ENCODE measurements at regions not wholly inside any gene's neighbourhood (a gene's known extent, or its start where the extent isn't known, plus 50 kb on each side); places are given as distances from the start of the nearest gene placed in this dataset.
"Not testable (repeated sequence)": the region's sequence is repeated elsewhere in the genome, so short reads cannot be mapped to it uniquely, and the experiment has no call there.

- Mint-ChIP-seq H3K9me3 (no peaks in the 10 kb centered on the region), H3K27me3 (peaks cover 7% of the 10 kb centered on the region), H3K27ac (no peak overlapping the region), H3K4me1 (ENCODE audit: low read depth) (no peaks in the 10 kb centered on the region), H3K4me3 (no peak overlapping the region), H3K36me3 (ENCODE audit: low read depth) (no peaks in the 10 kb centered on the region)
Observed at GRCh38 chr16:17564856-17565255, 94.1 kb upstream of the XYLT1 start.

DNA sequence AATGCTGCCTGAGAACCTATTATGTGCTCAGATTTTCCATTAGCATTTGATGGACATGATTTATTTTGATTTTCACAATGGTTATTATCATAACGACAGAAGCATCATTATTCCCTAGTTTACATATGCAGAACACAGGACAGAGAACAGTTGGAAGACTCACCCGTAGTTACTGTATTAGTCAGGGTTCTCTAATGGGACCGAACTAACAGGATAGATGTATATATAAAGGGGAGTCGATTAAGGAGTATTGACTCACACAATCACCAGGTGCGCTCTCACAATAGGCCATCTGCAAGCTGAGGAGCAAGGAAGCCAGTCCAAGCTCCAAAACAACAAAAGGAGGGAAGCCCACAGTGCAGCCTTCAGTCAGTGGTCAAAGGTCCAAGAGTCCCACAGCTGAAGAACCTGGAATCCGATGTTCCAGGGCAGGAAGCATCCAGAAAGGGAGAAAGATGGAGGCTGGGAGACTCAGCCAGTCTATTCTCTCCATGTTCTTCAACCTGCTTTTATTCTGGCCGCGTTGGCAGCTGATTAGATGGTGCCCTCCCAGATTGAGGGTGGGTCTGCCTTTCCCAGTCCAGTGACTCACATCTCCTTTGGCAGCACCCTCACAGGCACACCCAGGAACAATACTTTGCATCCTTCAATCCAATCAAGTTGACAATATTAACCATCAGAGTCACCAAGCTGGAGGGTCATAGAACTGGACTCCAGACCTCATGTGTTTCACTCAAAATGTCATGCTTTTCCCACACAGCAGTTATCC, 92.7 kb upstream of the XYLT1 start:
- Mint-ChIP-seq H3K36me3 (ENCODE audit: low read depth) (no peaks in the 10 kb centered on the region), H3K27ac (no peak overlapping the region), H3K27me3 (peaks cover 7% of the 10 kb centered on the region), H3K4me1 (ENCODE audit: low read depth) (no peaks in the 10 kb centered on the region), H3K4me3 (no peak overlapping the region), H3K9me3 (no peaks in the 10 kb centered on the region)

DNA sequence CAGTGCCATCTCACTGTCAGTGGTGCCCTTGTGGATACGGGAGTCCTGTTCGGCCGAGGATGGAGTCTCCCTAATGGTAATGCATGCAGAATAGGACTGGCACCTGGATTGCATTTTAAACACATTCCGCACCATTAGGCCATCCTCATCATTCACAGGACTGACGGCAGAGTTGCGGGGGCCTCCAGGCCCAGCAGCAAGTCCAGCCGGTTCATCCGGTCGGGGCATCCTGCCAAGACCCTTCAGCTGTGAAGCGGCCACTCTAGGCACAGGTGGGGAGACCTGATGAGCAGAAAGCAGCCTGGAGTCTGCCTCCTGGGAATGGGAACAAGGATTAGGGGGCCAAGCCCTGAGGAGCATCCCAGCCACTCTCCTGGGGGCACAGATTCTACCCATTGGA, 90.3 kb upstream of the XYLT1 start:
- Mint-ChIP-seq H3K27ac (no peak overlapping the region), H3K4me3 (no peak overlapping the region), H3K36me3 (ENCODE audit: low read depth) (no peaks in the 10 kb centered on the region), H3K4me1 (ENCODE audit: low read depth) (no peaks in the 10 kb centered on the region), H3K9me3 (no peaks in the 10 kb centered on the region), H3K27me3 (peaks cover 8% of the 10 kb centered on the region)

GRCh38 chr16:17560548-17560947, 89.8 kb upstream of the XYLT1 start:
- Mint-ChIP-seq H3K36me3 (ENCODE audit: low read depth) (no peaks in the 10 kb centered on the region), H3K4me3 (no peak overlapping the region), H3K27me3 (peaks cover 8% of the 10 kb centered on the region), H3K27ac (no peak overlapping the region), H3K4me1 (ENCODE audit: low read depth) (no peaks in the 10 kb centered on the region), H3K9me3 (no peaks in the 10 kb centered on the region)

DNA sequence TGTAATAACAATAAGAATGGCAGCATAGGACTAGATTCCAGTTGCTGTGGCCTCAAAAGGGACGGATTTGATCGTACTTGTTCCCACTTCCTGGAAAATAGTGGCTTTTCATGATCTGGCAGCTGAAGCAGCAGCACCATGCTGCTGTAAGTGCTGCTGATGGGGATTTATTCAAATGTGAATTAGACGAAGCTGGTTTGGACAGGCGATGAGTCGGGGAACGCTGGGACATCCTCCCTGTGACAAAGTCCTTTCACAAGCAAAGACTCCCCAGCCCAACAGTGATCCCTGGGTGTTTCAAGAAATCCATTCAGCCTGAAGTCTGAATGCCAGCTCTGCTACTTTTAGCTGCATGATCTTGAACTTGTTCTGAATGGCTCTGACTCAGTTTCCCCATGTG, 88.6 kb upstream of the XYLT1 start:
- Mint-ChIP-seq H3K4me3 (no peak overlapping the region), H3K4me1 (ENCODE audit: low read depth) (peaks cover 3% of the 10 kb centered on the region), H3K9me3 (no peaks in the 10 kb centered on the region), H3K27me3 (peaks cover 10% of the 10 kb centered on the region), H3K27ac (no peak overlapping the region), H3K36me3 (ENCODE audit: low read depth) (no peaks in the 10 kb centered on the region)

- Mint-ChIP-seq H3K9me3 (no peaks in the 10 kb centered on the region), H3K36me3 (ENCODE audit: low read depth) (no peaks in the 10 kb centered on the region), H3K27ac (no peak overlapping the region), H3K4me3 (no peak overlapping the region), H3K4me1 (ENCODE audit: low read depth) (peaks cover 3% of the 10 kb centered on the region), H3K27me3 (peaks cover 13% of the 10 kb centered on the region)
Observed at GRCh38 chr16:17557949-17558348, 87.2 kb upstream of the XYLT1 start.

DNA sequence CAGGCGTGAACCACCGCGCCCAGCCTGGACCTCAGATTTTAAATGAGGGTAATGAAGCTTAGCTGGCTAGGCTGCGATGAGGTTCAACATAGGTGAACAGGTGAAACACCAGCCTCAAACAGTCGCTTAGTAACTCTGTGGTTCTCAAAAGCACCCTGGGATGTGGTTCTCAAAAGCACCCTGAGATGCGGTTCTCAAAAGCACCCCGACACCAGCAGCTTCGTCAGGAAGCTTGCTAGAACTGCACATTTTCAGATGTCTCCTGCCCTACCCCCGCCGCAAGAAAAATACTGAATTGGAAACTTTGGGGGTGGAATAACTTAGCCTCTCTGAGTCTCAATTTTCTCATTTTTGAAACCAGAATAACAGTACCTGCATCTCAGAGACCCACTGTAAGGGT, 86.7 kb upstream of the XYLT1 start:
- Mint-ChIP-seq H3K9me3 (no peaks in the 10 kb centered on the region), H3K36me3 (ENCODE audit: low read depth) (no peaks in the 10 kb centered on the region), H3K27ac (no peak overlapping the region), H3K4me3 (no peak overlapping the region), H3K4me1 (ENCODE audit: low read depth) (peaks cover 3% of the 10 kb centered on the region), H3K27me3 (peaks cover 13% of the 10 kb centered on the region)

DNA sequence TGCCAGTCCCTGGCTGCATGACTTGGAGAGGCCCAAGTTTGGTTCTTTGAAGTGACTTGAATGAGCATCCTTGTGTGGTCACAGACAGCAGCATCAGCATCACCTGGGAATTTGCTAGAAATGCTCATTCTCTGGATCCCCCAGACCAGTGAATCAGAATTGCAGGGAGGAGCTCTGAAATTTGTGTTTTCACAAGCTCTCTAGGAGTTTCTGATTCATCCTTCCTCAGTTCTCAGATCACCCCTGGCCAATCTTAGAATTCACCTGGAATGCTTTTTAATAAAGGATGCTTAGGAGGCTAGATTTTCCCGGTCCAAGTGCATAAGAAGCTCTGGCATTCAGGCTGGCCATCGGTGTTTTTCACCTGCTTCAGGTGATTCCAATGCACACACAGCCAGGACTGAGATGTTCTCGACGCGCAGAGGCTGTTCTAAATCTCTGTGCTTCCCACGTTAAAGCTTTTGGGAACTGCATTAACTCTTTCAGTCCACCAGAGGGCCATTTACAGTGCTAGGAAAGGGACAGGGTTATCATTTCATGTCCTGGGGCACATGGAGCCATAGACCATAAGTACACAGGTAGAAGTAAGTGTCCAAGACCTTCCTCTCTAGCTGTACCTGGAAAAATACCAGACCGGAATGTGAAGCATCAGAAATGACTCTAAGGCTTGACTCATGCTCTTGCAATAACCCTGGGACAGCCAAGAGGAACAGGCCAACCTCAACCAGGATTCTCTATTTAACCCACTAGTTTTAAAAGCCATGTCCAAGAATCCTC, 85.7 kb upstream of the XYLT1 start:
- Mint-ChIP-seq H3K36me3 (ENCODE audit: low read depth) (no peaks in the 10 kb centered on the region), H3K9me3 (no peaks in the 10 kb centered on the region), H3K27ac (no peak overlapping the region), H3K4me3 (no peak overlapping the region), H3K27me3 (peaks cover 10% of the 10 kb centered on the region), H3K4me1 (ENCODE audit: low read depth) (peaks cover 4% of the 10 kb centered on the region)

GRCh38 chr16:17555176-17555575, 84.4 kb upstream of the XYLT1 start:
- Mint-ChIP-seq H3K4me3 (no peak overlapping the region), H3K27me3 (peaks cover 10% of the 10 kb centered on the region), H3K9me3 (no peaks in the 10 kb centered on the region), H3K4me1 (ENCODE audit: low read depth) (peaks cover 7% of the 10 kb centered on the region), H3K27ac (no peak overlapping the region), H3K36me3 (ENCODE audit: low read depth) (no peaks in the 10 kb centered on the region)

- H3K27ac Mint-ChIP-seq = no peak overlapping the region
- H3K36me3 Mint-ChIP-seq (ENCODE audit: low read depth) = no peaks in the 10 kb centered on the region
- H3K4me1 Mint-ChIP-seq (ENCODE audit: low read depth) = peaks cover 7% of the 10 kb centered on the region
- H3K4me3 Mint-ChIP-seq = no peak overlapping the region
- H3K27me3 Mint-ChIP-seq = peaks cover 5% of the 10 kb centered on the region
- H3K9me3 Mint-ChIP-seq = no peaks in the 10 kb centered on the region
Observed at GRCh38 chr16:17552351-17552750, 81.6 kb upstream of the XYLT1 start.

DNA sequence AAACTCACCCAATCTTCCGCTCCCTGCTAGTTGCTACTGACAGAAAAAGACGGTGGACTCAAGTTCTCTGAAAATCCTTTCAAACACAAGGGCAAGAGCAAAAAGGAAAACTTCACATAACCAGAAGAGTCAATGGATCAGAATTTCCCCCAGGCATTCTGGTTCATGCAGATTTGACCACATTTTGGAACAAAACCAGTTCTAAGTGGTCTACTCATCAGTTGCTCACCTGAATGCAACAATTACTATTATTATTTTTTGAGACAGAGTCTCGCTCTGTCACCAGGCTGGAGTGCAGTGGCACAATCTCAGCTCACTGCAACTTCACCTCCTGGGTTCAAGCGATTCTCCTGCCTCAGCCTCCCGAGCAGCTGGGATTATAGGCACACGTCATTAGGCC, 80.9 kb upstream of the XYLT1 start:
- not testable (repeated sequence) for H3K4me1 Mint-ChIP-seq (ENCODE audit: low read depth); H3K4me3 Mint-ChIP-seq; H3K36me3 Mint-ChIP-seq (ENCODE audit: low read depth); H3K27me3 Mint-ChIP-seq; H3K9me3 Mint-ChIP-seq
- H3K27ac Mint-ChIP-seq = peak overlapping the region; percentile 3

DNA sequence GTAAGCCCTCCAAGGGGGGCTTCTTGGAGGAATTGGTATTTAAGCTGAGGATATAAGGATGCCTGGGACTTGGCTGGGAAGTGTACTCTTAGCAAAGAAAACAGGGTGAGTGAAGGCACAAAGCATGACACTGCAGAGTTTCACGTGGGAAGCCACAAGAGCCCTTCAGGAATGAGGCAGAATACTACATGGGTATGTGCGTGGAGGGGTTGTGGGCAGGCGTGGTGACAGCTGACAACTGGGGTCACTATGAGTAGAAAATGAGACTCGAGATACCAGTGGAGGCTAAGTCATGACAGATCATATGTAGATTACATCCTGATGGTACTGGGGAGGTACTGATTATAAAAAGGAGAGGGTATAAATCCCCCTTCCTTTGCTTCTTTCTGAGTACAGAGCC, 78.1 kb upstream of the XYLT1 start:
- Mint-ChIP-seq H3K4me1 (ENCODE audit: low read depth) (peaks cover 4% of the 10 kb centered on the region), H3K36me3 (ENCODE audit: low read depth) (no peaks in the 10 kb centered on the region), H3K27ac (no peak overlapping the region), H3K9me3 (peaks cover 9% of the 10 kb centered on the region), H3K27me3 (no peaks in the 10 kb centered on the region), H3K4me3 (no peak overlapping the region)

DNA sequence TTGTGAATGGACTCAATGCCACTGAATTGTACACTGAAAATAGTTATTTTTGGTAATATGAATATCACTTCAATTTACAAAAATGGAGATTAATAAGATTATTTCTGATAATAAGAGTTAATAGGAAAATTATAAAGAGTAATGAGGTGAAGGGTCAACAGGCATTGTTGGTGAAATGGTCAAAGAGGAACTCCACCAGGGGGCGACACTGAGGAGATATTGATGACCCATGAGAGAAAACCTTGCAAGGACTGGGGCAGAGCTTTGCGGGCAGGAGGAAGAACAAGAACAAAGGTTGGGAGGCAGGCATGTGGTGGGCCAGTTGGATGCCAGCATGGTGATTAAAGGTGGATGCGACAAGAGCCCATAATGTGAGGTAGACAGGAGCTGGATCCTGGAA, 74.0 kb upstream of the XYLT1 start:
- Mint-ChIP-seq H3K27me3 (no peaks in the 10 kb centered on the region), H3K4me1 (ENCODE audit: low read depth) (no peaks in the 10 kb centered on the region), H3K27ac (no peak overlapping the region), H3K9me3 (peaks cover 9% of the 10 kb centered on the region), H3K36me3 (ENCODE audit: low read depth) (no peaks in the 10 kb centered on the region), H3K4me3 (no peak overlapping the region)

DNA sequence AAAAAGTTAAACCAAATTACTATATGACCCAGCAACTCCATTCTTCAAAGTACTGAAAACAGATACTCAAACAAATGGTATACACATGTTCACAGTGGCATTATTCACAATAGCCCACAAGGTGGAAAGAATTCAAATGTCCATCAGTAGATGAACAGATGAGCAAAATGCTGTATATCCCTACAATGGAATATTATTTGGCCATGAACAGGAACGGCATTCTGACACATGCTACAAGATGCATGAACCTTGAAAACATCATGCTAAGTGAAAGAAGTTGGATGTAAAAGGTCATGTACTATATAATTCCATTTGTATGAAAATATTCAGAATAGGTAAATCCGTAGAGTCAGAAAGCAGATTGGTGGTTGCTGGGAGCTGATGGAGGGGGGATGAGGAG, 73.5 kb upstream of the XYLT1 start:
- no peaks in the 10 kb centered on the region for H3K27me3 Mint-ChIP-seq
- H3K4me3 Mint-ChIP-seq = no peak overlapping the region
- H3K27ac Mint-ChIP-seq = no peak overlapping the region
- no peaks in the 10 kb centered on the region for H3K4me1 Mint-ChIP-seq (ENCODE audit: low read depth)
- H3K9me3 Mint-ChIP-seq = peaks cover 9% of the 10 kb centered on the region
- no peaks in the 10 kb centered on the region for H3K36me3 Mint-ChIP-seq (ENCODE audit: low read depth)

GRCh38 chr16:17543073-17543472, 72.3 kb upstream of the XYLT1 start:
- H3K27me3 Mint-ChIP-seq = peaks cover under 1% of the 10 kb centered on the region
- no peaks in the 10 kb centered on the region for H3K4me1 Mint-ChIP-seq (ENCODE audit: low read depth)
- no peaks in the 10 kb centered on the region for H3K36me3 Mint-ChIP-seq (ENCODE audit: low read depth)

DNA sequence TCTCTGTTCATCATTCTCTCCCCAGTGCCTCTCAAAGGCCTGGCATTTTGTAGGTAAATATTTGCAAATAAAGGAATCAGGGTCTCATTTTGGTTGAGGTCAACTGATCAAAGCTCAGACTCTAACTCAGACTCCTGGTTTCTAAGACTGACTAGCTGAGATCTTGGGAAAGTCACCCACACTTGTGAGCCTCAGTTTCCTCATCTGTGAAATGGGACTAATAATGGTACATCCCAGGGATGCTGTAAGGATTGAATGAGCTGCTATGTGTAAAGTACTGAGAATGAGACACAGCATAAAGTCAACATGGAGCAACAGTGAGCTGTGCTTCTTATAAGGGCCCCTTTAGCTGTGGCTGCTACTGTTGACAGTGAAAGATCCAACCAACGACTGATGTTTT, 70.6 kb upstream of the XYLT1 start:
- Mint-ChIP-seq H3K27me3 (peaks cover 8% of the 10 kb centered on the region), H3K4me1 (ENCODE audit: low read depth) (no peaks in the 10 kb centered on the region), H3K36me3 (ENCODE audit: low read depth) (no peaks in the 10 kb centered on the region), H3K9me3 (peaks cover 8% of the 10 kb centered on the region), H3K27ac (no peak overlapping the region), H3K4me3 (no peak overlapping the region)

More at GRCh38 chr16:17543073-17543472, 72.3 kb upstream of the XYLT1 start:
- H3K9me3 Mint-ChIP-seq = peaks cover 9% of the 10 kb centered on the region
- no peak overlapping the region for H3K27ac Mint-ChIP-seq
- H3K4me3 Mint-ChIP-seq = no peak overlapping the region
